Spinal cord (tissue), 9 donors: ENCODE measurements at regions not wholly inside any gene's neighbourhood (a gene's known extent, or its start where the extent isn't known, plus 50 kb on each side); places are given as distances from the start of the nearest gene placed in this dataset.

ENCODE experiments used
- DNase-seq, 6 donors: peaks; one replicate each; pipeline versions ENCODE4 v3.0.0 to v3.0.0-alpha.2; 2013 to 2015; ENCODE audit warnings: low spot score in 6 of 6, low read depth in 4 of 6
- H3K27ac ChIP-seq: one replicate; pipeline ENCODE4 v1.5.1; 2013; ENCODE audit warnings: low read depth, low read length, control low read depth
- H3K27me3 ChIP-seq: one replicate; pipeline ENCODE4 v1.6.1; 2013; ENCODE audit warnings: low read length; ENCODE audit not compliant: control insufficient read depth, insufficient read depth
- H3K36me3 ChIP-seq: one replicate; pipeline ENCODE4 v1.6.1; 2013; ENCODE audit warnings: low read length; ENCODE audit not compliant: control insufficient read depth, insufficient read depth
- H3K4me1 ChIP-seq: one replicate; pipeline ENCODE4 v1.6.1; 2013; ENCODE audit warnings: low read length; ENCODE audit not compliant: control insufficient read depth, insufficient read depth
- H3K4me3 ChIP-seq: one replicate; pipeline ENCODE4 v1.5.1; 2013; ENCODE audit warnings: low read depth, low read length, control low read depth
- H3K9me3 ChIP-seq: one replicate; pipeline ENCODE4 v1.6.1; 2013; ENCODE audit warnings: low read length; ENCODE audit not compliant: control insufficient read depth, insufficient read depth
- WGBS: methylation state at CpG from one replicate; pipeline ENCODE4 v1.1.5; 2013; ENCODE audit warnings: missing lambda C conversion rate; ENCODE audit not compliant: insufficient coverage; 5-methylcytosine and 5-hydroxymethylcytosine counted together
- donor health status: healthy.

DNA sequence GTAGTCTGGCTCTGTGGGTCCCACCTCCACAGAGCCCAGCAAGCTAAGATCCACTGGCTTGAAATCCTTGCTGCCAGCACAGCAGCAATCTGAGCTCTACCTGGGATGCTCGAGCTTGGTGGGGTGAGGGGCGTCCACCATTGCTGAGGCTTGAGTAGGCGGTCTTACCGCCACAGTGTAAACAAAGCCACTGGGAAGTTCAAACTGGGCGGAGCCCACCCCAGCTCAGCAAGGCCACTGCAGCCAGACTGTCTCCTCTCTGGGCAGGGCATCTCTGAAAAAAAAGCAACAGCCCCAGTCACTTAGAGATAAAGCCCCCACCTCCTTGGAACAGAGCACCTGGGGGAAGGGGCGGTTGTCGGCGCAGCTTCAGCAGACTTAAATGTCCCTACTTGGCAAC, 243.2 kb upstream of the POF1B start:
- WGBS = 78% methylated on average over 7 of the region's 8 CpGs
- no peak overlapping the region for H3K27ac ChIP-seq
- DNase-seq = no peak
- H3K4me3 ChIP-seq = no peak overlapping the region
- H3K9me3 ChIP-seq = no peaks in the 10 kb centered on the region
- no peaks in the 10 kb centered on the region for H3K27me3 ChIP-seq
- no peaks in the 10 kb centered on the region for H3K36me3 ChIP-seq
- no peaks in the 10 kb centered on the region for H3K4me1 ChIP-seq

DNA sequence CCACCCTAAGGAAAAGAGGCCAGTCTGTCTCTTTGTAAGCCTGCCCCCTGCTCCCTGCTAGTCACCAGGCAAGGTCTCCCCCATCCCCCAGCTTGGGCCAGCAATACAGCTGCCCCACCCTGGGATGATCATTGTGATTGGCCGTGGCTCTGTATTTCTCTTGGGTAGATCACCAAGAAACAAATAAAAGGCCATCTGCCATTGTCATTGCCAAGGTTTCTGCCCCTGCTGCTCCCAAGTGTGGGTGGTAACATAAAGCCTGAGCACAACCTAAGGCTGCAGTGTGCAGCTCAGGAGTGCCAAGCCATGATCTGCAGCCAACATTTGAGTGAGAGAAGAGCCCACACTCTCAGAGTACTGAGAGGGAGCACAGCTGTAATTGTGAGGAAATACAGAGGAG, 241.0 kb upstream of the POF1B start:
- Histone ChIP-seq H3K4me3 (no peak overlapping the region), H3K9me3 (no peaks in the 10 kb centered on the region), H3K27ac (no peak overlapping the region), H3K27me3 (no peaks in the 10 kb centered on the region), H3K36me3 (no peaks in the 10 kb centered on the region), H3K4me1 (no peaks in the 10 kb centered on the region)
- no CpG with 5 or more reads among the region's 1 CpG for WGBS
- DNase-seq = no peak

- H3K4me3 ChIP-seq = no peak overlapping the region
- no peak overlapping the region for H3K27ac ChIP-seq
- H3K4me1 ChIP-seq = no peaks in the 10 kb centered on the region
- no peaks in the 10 kb centered on the region for H3K27me3 ChIP-seq
- no peaks in the 10 kb centered on the region for H3K36me3 ChIP-seq
- no peaks in the 10 kb centered on the region for H3K9me3 ChIP-seq
- DNase-seq = no peak
Measured at GRCh38 chrX:85619962-85620361, 240.5 kb upstream of the POF1B start.

GRCh38 chrX:85611926-85612325, 232.5 kb upstream of the POF1B start:
- Histone ChIP-seq H3K36me3 (no peaks in the 10 kb centered on the region), H3K4me1 (no peaks in the 10 kb centered on the region), H3K27ac (no peak overlapping the region), H3K4me3 (no peak overlapping the region), H3K9me3 (no peaks in the 10 kb centered on the region), H3K27me3 (no peaks in the 10 kb centered on the region)
- DNase-seq = peak in 3 of 6 donors; percentile 6 to 54 (median 17)

DNA sequence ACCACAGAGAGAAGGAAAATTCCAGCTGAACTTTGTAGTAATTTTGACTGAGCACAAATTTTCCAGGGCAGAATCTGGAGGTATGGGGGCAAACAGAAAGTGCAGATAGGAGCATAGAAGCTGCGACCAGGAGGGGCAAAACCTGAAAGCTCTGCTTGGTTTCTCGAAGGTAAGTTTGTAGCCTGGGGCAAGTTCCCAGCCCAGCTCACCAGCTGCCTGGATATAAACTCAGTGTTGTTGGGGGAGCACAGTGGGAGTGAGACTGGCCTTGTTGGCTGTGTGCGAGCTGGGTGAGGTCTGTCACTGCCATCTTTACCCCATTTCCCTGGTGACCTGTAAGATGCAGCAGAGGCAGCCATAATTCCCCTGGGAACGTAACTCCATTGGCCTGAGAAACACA, 213.5 kb upstream of the POF1B start:
- no peaks in the 10 kb centered on the region for H3K4me1 ChIP-seq
- H3K27ac ChIP-seq = no peak overlapping the region
- H3K4me3 ChIP-seq = no peak overlapping the region
- DNase-seq = no peak
- no peaks in the 10 kb centered on the region for H3K27me3 ChIP-seq
- whole genome bisulfite sequencing = 51% methylated on average over 3 of the region's 4 CpGs
- no peaks in the 10 kb centered on the region for H3K36me3 ChIP-seq
- H3K9me3 ChIP-seq = no peaks in the 10 kb centered on the region

DNA sequence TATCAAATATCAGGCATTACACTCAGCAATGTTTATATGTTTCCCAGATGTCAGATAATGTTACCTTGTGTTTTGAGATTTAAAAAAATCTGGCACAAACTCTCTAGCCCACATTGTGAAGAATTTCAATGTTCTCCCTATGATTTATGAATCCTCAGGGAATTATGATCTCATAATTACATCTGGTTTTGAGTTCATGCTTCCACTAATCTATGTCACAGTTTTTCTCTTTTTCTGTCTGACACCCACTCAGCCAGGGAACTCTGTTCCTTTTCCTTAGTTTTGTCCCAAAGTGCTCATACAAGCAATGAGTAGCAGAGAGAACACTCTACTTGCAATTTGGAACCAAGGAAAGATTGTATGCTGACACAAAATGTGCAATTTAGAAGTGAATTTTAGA, 212.1 kb upstream of the POF1B start:
- H3K36me3 ChIP-seq = no peaks in the 10 kb centered on the region
- H3K9me3 ChIP-seq = peaks cover 1% of the 10 kb centered on the region
- no peaks in the 10 kb centered on the region for H3K4me1 ChIP-seq
- no peak overlapping the region for H3K27ac ChIP-seq
- no peak overlapping the region for H3K4me3 ChIP-seq
- DNase-seq = no peak
- no peaks in the 10 kb centered on the region for H3K27me3 ChIP-seq

DNA sequence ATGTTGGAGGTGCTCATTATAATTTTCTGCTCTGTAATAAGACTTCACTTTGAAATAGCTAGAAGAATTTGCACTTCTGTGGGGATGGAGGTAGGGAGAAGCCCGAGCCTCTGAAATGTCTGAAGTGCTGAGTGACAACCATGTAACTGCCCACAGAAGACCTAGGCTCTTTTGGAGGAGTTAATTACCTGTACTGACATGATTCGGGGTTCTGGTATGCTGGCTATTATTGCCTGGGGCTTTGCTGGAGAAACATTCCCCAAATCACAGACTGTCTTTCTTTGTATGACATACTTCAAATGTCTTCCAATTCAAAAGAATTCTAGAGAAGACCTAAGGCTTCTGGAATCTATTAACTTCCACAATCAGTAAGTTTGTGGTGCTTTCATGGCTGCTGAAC, 211.2 kb upstream of the POF1B start:
- no peaks in the 10 kb centered on the region for H3K36me3 ChIP-seq
- H3K27me3 ChIP-seq = no peaks in the 10 kb centered on the region
- DNase-seq = no peak
- WGBS = no CpG with 5 or more reads among the region's 2 CpGs
- no peaks in the 10 kb centered on the region for H3K4me1 ChIP-seq
- no peak overlapping the region for H3K27ac ChIP-seq
- H3K9me3 ChIP-seq = peaks cover 1% of the 10 kb centered on the region
- no peak overlapping the region for H3K4me3 ChIP-seq

- H3K9me3 ChIP-seq = no peaks in the 10 kb centered on the region
- H3K27me3 ChIP-seq = no peaks in the 10 kb centered on the region
- H3K27ac ChIP-seq = no peak overlapping the region
- no peak overlapping the region for H3K4me3 ChIP-seq
- no peaks in the 10 kb centered on the region for H3K36me3 ChIP-seq
- WGBS = 89% methylated on average over 1 of the region's 3 CpGs
- H3K4me1 ChIP-seq = no peaks in the 10 kb centered on the region
- DNase-seq = no peak
Measured at GRCh38 chrX:85573801-85574200, 194.3 kb upstream of the POF1B start.

DNA sequence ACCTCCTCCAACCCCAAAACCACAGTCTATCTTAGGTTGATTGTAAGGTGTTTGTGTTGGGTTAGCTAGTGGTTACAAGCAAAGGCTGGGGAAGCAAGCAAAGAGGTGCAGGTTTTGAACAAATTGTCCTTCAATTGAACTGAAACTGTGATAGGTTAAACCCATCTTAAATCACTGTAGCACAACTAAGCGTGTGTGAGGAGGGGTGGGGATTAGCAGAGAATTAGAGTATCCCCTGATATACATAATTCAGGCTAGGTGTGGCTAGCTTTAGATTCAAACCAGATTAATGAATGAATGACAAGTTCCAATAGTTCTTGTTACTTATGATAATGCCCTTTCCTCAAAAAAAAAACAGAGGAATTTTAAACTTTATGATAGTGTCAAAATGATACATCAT, 191.0 kb upstream of the POF1B start:
- Histone ChIP-seq H3K27ac (no peak overlapping the region), H3K4me3 (no peak overlapping the region), H3K36me3 (no peaks in the 10 kb centered on the region), H3K4me1 (no peaks in the 10 kb centered on the region), H3K9me3 (no peaks in the 10 kb centered on the region), H3K27me3 (no peaks in the 10 kb centered on the region)
- no peak for DNase-seq
- WGBS = no CpG with 5 or more reads among the region's 1 CpG

DNA sequence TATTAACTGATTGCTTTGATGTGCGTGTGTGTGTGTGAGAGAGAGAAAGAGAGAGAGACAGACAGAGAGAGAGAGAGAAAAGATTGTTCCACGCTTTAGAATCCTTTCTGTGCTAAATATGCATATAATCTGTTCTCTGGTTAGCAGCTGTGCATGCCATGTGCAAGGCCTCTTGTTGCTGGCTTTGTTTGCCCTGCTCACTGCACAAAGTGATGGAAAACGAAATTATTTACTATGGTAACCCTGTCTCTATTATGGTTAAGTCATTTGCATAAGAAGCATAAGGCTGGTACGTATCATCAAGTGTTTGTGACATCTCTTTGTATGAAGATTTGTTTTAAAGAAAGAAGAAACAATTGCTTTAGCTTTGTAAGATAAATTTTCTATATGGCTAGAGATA, 190.2 kb upstream of the POF1B start:
- no peaks in the 10 kb centered on the region for H3K9me3 ChIP-seq
- DNase-seq = peak in 2 of 6 donors; percentile 48 to 50
- H3K27ac ChIP-seq = no peak overlapping the region
- no peaks in the 10 kb centered on the region for H3K27me3 ChIP-seq
- no peaks in the 10 kb centered on the region for H3K36me3 ChIP-seq
- no peaks in the 10 kb centered on the region for H3K4me1 ChIP-seq
- WGBS = 44% methylated on average over 2 of the region's 4 CpGs
- H3K4me3 ChIP-seq = no peak overlapping the region

GRCh38 chrX:85569096-85569495, 189.6 kb upstream of the POF1B start:
- H3K4me1 ChIP-seq = no peaks in the 10 kb centered on the region
- no peak overlapping the region for H3K4me3 ChIP-seq
- H3K36me3 ChIP-seq = no peaks in the 10 kb centered on the region
- H3K27ac ChIP-seq = no peak overlapping the region
- no peaks in the 10 kb centered on the region for H3K27me3 ChIP-seq
- WGBS = no CpG with 5 or more reads among the region's 1 CpG
- no peaks in the 10 kb centered on the region for H3K9me3 ChIP-seq
- peak in 1 of 6 donors; percentile 1 for DNase-seq
